ENCODE measurements at regions not wholly inside any gene's neighbourhood (a gene's known extent, or its start where the extent isn't known, plus 50 kb on each side); places are given as distances from the start of the nearest gene placed in this dataset.
A peak's percentile ranks its signal among the peaks of the same experiment; 100 is the strongest.
"Not testable (repeated sequence)": the region's sequence is repeated elsewhere in the genome, so short reads cannot be mapped to it uniquely, and the experiment has no call there.

DNA sequence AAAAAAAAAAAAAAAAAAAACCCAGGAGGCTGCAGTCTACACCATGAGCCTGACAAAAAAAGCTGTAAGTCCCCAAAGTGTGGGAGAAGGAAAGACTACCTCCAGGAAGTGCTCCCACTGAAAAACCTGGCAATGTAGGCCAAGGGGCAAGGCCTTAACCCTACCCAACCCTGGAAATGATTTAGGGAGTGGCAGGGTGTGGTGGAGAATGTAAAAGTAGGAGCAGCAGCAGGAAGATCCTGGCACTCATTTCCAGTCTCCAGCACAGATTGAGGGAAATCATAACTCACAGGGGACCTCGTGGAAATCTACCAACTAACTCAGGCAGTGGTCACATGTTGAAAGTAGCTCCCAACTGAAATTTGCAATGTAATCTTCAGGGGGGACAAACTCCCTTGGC lies 839.5 kb downstream of the EPHA3 start:
- no peaks in the 10 kb centered on the region for H3K9me3 ChIP-seq (replicated peaks; ENCODE audit: low read length)
- no peak overlapping the region for H3K4me2 ChIP-seq (ENCODE audit: low read length)
- no peaks in the 10 kb centered on the region for H3K4me1 ChIP-seq (ENCODE audit: control insufficient read depth, insufficient read depth, low read length)
- no peaks in the 10 kb centered on the region for H3K27me3 ChIP-seq (ENCODE audit: control insufficient read depth, insufficient read depth, low read length)
- H3K36me3 ChIP-seq (ENCODE audit: insufficient read depth, low read length) = no peaks in the 10 kb centered on the region
- no peak overlapping the region for H3K9ac ChIP-seq (ENCODE audit: low read depth, low read length)
- H3K4me3 ChIP-seq (ENCODE audit: low read length) = no peak overlapping the region

GRCh38 chr3:89947337-89947954 lies 840.0 kb downstream of the EPHA3 start:
- no peak overlapping the region for H3K4me3 ChIP-seq (ENCODE audit: low read length)
- no peaks in the 10 kb centered on the region for H3K36me3 ChIP-seq (ENCODE audit: insufficient read depth, low read length)
- H3K4me1 ChIP-seq (ENCODE audit: control insufficient read depth, insufficient read depth, low read length) = no peaks in the 10 kb centered on the region
- H3K9ac ChIP-seq (ENCODE audit: low read depth, low read length) = no peak overlapping the region
- no peaks in the 10 kb centered on the region for H3K9me3 ChIP-seq (replicated peaks; ENCODE audit: low read length)
- H3K27me3 ChIP-seq (ENCODE audit: control insufficient read depth, insufficient read depth, low read length) = no peaks in the 10 kb centered on the region
- no peak overlapping the region for H3K4me2 ChIP-seq (ENCODE audit: low read length)

DNA sequence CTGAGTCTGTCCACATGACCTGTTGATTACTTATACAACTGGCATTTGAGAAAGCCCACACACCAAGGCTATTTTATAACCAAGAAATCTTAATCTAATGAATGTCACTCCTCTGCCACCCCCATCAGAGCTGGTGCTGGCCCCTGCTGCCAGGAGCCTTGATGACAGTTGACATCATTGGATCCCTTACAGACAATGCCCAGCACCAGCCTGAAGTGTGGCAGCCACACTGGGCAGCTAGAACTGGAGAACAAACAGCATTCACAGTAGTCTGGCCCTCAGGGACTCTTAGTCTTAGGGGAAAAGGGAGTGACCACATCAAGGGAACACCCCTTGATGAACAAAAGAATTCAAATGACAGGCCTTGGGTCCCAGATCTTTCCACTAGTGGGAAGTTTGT lies 840.6 kb downstream of the EPHA3 start:
- Histone ChIP-seq H3K4me3 (ENCODE audit: low read length) (no peak overlapping the region), H3K36me3 (ENCODE audit: insufficient read depth, low read length) (no peaks in the 10 kb centered on the region), H3K9me3 (replicated peaks; ENCODE audit: low read length) (no peaks in the 10 kb centered on the region), H3K9ac (ENCODE audit: low read depth, low read length) (no peak overlapping the region), H3K4me1 (ENCODE audit: control insufficient read depth, insufficient read depth, low read length) (no peaks in the 10 kb centered on the region), H3K27me3 (ENCODE audit: control insufficient read depth, insufficient read depth, low read length) (no peaks in the 10 kb centered on the region), H3K4me2 (ENCODE audit: low read length) (no peak overlapping the region)

GRCh38 chr3:89950772-89951171 lies 843.4 kb downstream of the EPHA3 start:
- H3K9ac ChIP-seq (ENCODE audit: low read depth, low read length) = no peak overlapping the region
- no peak overlapping the region for H3K4me3 ChIP-seq (ENCODE audit: low read length)
- H3K9me3 ChIP-seq (replicated peaks; ENCODE audit: low read length) = no peaks in the 10 kb centered on the region
- no peaks in the 10 kb centered on the region for H3K4me1 ChIP-seq (ENCODE audit: control insufficient read depth, insufficient read depth, low read length)
- no peaks in the 10 kb centered on the region for H3K27me3 ChIP-seq (ENCODE audit: control insufficient read depth, insufficient read depth, low read length)
- H3K36me3 ChIP-seq (ENCODE audit: insufficient read depth, low read length) = no peaks in the 10 kb centered on the region
- no peak overlapping the region for H3K4me2 ChIP-seq (ENCODE audit: low read length)

DNA sequence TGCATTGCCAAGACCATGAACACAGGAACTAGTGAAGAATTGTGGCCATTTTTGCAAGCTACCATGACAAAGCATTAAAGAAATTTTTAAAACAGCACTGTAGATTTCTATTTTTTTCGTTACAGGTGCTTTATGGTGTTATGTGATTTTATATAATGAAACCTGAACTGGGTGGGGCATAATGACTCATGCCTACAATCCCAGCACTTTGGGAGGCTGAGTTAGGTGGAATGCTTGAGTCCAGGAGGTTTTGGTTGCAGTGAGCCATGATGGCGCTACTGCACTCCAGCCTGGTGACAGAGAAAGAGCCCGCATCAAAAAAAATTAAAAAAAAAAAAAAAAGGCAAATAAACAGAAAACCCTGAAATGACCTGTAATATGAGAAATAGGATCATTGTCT lies 846.7 kb downstream of the EPHA3 start:
- peaks cover 5% of the 10 kb centered on the region for H3K4me1 ChIP-seq (ENCODE audit: control insufficient read depth, insufficient read depth, low read length)
- no peak overlapping the region for H3K4me3 ChIP-seq (ENCODE audit: low read length)

GRCh38 chr3:89955156-89955555 lies 847.7 kb downstream of the EPHA3 start:
- no peaks in the 10 kb centered on the region for H3K36me3 ChIP-seq (ENCODE audit: insufficient read depth, low read length)
- H3K4me2 ChIP-seq (ENCODE audit: low read length) = no peak overlapping the region
- H3K27me3 ChIP-seq (ENCODE audit: control insufficient read depth, insufficient read depth, low read length) = no peaks in the 10 kb centered on the region
- peaks cover 5% of the 10 kb centered on the region for H3K4me1 ChIP-seq (ENCODE audit: control insufficient read depth, insufficient read depth, low read length)
- no peak overlapping the region for H3K4me3 ChIP-seq (ENCODE audit: low read length)
- no peak overlapping the region for H3K9ac ChIP-seq (ENCODE audit: low read depth, low read length)
- H3K9me3 ChIP-seq (replicated peaks; ENCODE audit: low read length) = no peaks in the 10 kb centered on the region

More for the DNA sequence above, 846.7 kb downstream of the EPHA3 start:
- Histone ChIP-seq H3K36me3 (ENCODE audit: insufficient read depth, low read length) (no peaks in the 10 kb centered on the region), H3K9me3 (replicated peaks; ENCODE audit: low read length) (no peaks in the 10 kb centered on the region), H3K27me3 (ENCODE audit: control insufficient read depth, insufficient read depth, low read length) (no peaks in the 10 kb centered on the region), H3K9ac (ENCODE audit: low read depth, low read length) (no peak overlapping the region), H3K4me2 (ENCODE audit: low read length) (no peak overlapping the region)

GRCh38 chr3:89957451-89957850 lies 850.0 kb downstream of the EPHA3 start:
- no peak overlapping the region for H3K4me2 ChIP-seq (ENCODE audit: low read length)
- H3K36me3 ChIP-seq (ENCODE audit: insufficient read depth, low read length) = no peaks in the 10 kb centered on the region
- no peaks in the 10 kb centered on the region for H3K9me3 ChIP-seq (replicated peaks; ENCODE audit: low read length)
- no peak overlapping the region for H3K9ac ChIP-seq (ENCODE audit: low read depth, low read length)
- H3K4me3 ChIP-seq (ENCODE audit: low read length) = no peak overlapping the region
- peaks cover 5% of the 10 kb centered on the region for H3K4me1 ChIP-seq (ENCODE audit: control insufficient read depth, insufficient read depth, low read length)
- no peaks in the 10 kb centered on the region for H3K27me3 ChIP-seq (ENCODE audit: control insufficient read depth, insufficient read depth, low read length)

DNA sequence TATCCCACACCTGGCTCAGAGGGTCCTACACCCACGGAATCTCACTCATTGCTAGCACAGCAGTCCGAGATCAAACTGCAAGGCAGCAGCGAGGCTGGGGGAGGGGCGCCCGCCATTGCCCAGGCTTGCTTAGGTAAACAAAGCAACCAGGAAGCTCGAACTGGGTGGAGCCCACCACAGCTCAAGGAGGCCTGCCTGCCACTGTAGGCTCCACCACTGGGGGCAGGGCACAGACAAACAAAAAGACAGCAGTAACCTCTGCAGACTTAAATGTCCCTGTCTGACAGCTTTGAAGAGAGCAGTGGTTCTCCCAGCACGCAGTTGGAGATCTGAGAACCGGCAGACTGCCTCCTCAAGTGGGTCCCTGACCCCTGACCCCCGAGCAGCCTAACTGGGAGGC lies 850.7 kb downstream of the EPHA3 start:
- not testable (repeated sequence) for H3K4me2 ChIP-seq (ENCODE audit: low read length); H3K9ac ChIP-seq (ENCODE audit: low read depth, low read length); H3K36me3 ChIP-seq (ENCODE audit: insufficient read depth, low read length); H3K4me3 ChIP-seq (ENCODE audit: low read length); H3K9me3 ChIP-seq (replicated peaks; ENCODE audit: low read length); H3K27me3 ChIP-seq (ENCODE audit: control insufficient read depth, insufficient read depth, low read length); H3K4me1 ChIP-seq (ENCODE audit: control insufficient read depth, insufficient read depth, low read length)

GRCh38 chr3:89964347-89964746 lies 856.9 kb downstream of the EPHA3 start:
- Histone ChIP-seq H3K27me3 (ENCODE audit: control insufficient read depth, insufficient read depth, low read length) (no peaks in the 10 kb centered on the region), H3K9ac (ENCODE audit: low read depth, low read length) (peak overlapping the region; percentile 72), H3K36me3 (ENCODE audit: insufficient read depth, low read length) (no peaks in the 10 kb centered on the region), H3K9me3 (replicated peaks; ENCODE audit: low read length) (no peaks in the 10 kb centered on the region), H3K4me1 (ENCODE audit: control insufficient read depth, insufficient read depth, low read length) (peaks cover 13% of the 10 kb centered on the region), H3K4me3 (ENCODE audit: low read length) (no peak overlapping the region), H3K4me2 (ENCODE audit: low read length) (peak overlapping the region; percentile 55)

- Histone ChIP-seq H3K4me1 (ENCODE audit: control insufficient read depth, insufficient read depth, low read length) (peaks cover 13% of the 10 kb centered on the region), H3K27me3 (ENCODE audit: control insufficient read depth, insufficient read depth, low read length) (no peaks in the 10 kb centered on the region), H3K9ac (ENCODE audit: low read depth, low read length) (no peak overlapping the region), H3K4me2 (ENCODE audit: low read length) (no peak overlapping the region), H3K36me3 (ENCODE audit: insufficient read depth, low read length) (no peaks in the 10 kb centered on the region), H3K9me3 (replicated peaks; ENCODE audit: low read length) (no peaks in the 10 kb centered on the region), H3K4me3 (ENCODE audit: low read length) (no peak overlapping the region)
Observed at GRCh38 chr3:89966877-89967665, 859.6 kb downstream of the EPHA3 start.

DNA sequence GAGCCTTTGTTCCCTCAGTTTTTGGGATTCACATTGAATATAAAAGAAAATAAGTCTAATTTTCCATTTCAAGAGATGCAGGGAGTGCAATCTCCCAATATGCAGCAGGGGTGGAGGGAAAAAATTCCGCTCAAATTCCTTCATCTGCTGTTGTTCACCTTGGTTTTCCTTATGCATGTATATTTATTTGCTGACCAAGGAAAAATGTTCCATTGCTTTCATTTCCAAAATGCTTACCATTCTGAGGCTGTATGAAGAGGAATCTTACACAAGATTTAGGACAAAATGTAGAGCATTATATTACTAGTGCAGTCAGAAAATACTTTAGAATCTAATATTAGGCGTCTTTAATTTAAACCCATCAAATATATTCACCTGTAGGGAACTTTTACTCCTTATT lies 863.9 kb downstream of the EPHA3 start:
- no peak overlapping the region for H3K9ac ChIP-seq (ENCODE audit: low read depth, low read length)

GRCh38 chr3:89973156-89973555 lies 865.7 kb downstream of the EPHA3 start:
- Histone ChIP-seq H3K4me2 (ENCODE audit: low read length) (no peak overlapping the region), H3K9ac (ENCODE audit: low read depth, low read length) (no peak overlapping the region), H3K4me1 (ENCODE audit: control insufficient read depth, insufficient read depth, low read length) (no peaks in the 10 kb centered on the region), H3K36me3 (ENCODE audit: insufficient read depth, low read length) (no peaks in the 10 kb centered on the region), H3K4me3 (ENCODE audit: low read length) (no peak overlapping the region), H3K9me3 (replicated peaks; ENCODE audit: low read length) (no peaks in the 10 kb centered on the region), H3K27me3 (ENCODE audit: control insufficient read depth, insufficient read depth, low read length) (no peaks in the 10 kb centered on the region)

More for the DNA sequence above, 863.9 kb downstream of the EPHA3 start:
- Histone ChIP-seq H3K4me3 (ENCODE audit: low read length) (no peak overlapping the region), H3K27me3 (ENCODE audit: control insufficient read depth, insufficient read depth, low read length) (no peaks in the 10 kb centered on the region), H3K9me3 (replicated peaks; ENCODE audit: low read length) (no peaks in the 10 kb centered on the region), H3K4me1 (ENCODE audit: control insufficient read depth, insufficient read depth, low read length) (no peaks in the 10 kb centered on the region), H3K4me2 (ENCODE audit: low read length) (no peak overlapping the region), H3K36me3 (ENCODE audit: insufficient read depth, low read length) (no peaks in the 10 kb centered on the region)
